Thymus (tissue), 11 donors: ENCODE measurements at regions not wholly inside any gene's neighbourhood (a gene's known extent, or its start where the extent isn't known, plus 50 kb on each side); places are given as distances from the start of the nearest gene placed in this dataset.

Source experiments
- DNase-seq, 9 donors: peaks; one replicate each; pipeline ENCODE4 v3.0.0-alpha.2; 2013; ENCODE audit warnings: low spot score in 9 of 9, low read depth in 6 of 9, missing footprints in 1 of 9
- H3K27ac ChIP-seq, 2 donors: one replicate each; pipeline ENCODE4 v1.5.1; 2013; ENCODE audit warnings: control low read depth in 1 of 2, low read depth in 1 of 2, low read length in 1 of 2, mild to moderate bottlenecking in 1 of 2, moderate library complexity in 1 of 2
- H3K27me3 ChIP-seq, 2 donors: one replicate each; pipeline ENCODE4 v1.5.1; 2013; ENCODE audit warnings: low read length in 1 of 2; ENCODE audit not compliant: control insufficient read depth in 2 of 2, insufficient read depth in 1 of 2
- H3K36me3 ChIP-seq, 2 donors: one replicate each; pipeline ENCODE4 v1.5.1; 2013; ENCODE audit warnings: low read length in 1 of 2, mild to moderate bottlenecking in 1 of 2, moderate library complexity in 1 of 2; ENCODE audit not compliant: control insufficient read depth in 2 of 2, insufficient read depth in 2 of 2
- H3K4me1 ChIP-seq, 2 donors: one replicate each; pipeline ENCODE4 v1.5.1; 2013; ENCODE audit warnings: low read length in 2 of 2; ENCODE audit not compliant: control insufficient read depth in 2 of 2, insufficient read depth in 2 of 2
- H3K4me3 ChIP-seq, 2 donors: one replicate each; pipeline ENCODE4 v1.5.1; 2013; ENCODE audit warnings: low read length in 2 of 2, control low read depth in 1 of 2, mild to moderate bottlenecking in 1 of 2
- H3K9me3 ChIP-seq, 2 donors: one replicate each; pipeline ENCODE4 v1.5.1; 2013; ENCODE audit warnings: low read length in 1 of 2, mild to moderate bottlenecking in 1 of 2; ENCODE audit not compliant: control insufficient read depth in 2 of 2, insufficient read depth in 1 of 2
- WGBS: extraction: QIAGEN DNeasy Blood & Tissue Kit; methylation state at CpG from one replicate; pipeline ENCODE4 v1.1.7; 2013; 5-methylcytosine and 5-hydroxymethylcytosine counted together
- donor health status: healthy.

- H3K27ac ChIP-seq, result no peak overlapping the region
- no peaks in the 10 kb centered on the region for H3K9me3 ChIP-seq
- H3K27me3 ChIP-seq, result no peaks in the 10 kb centered on the region
- H3K4me1 ChIP-seq, result no peaks in the 10 kb centered on the region
- no peak overlapping the region for H3K4me3 ChIP-seq
- no peak for DNase-seq
- H3K36me3 ChIP-seq, result no peaks in the 10 kb centered on the region
- WGBS, result 81% methylated on average over 10 of the region's 10 CpGs
Observed at GRCh38 chr10:121171825-121172787, 320.9 kb downstream of the WDR11 start.

GRCh38 chr10:121179006-121179405, 327.8 kb downstream of the WDR11 start:
- no peak overlapping the region for H3K27ac ChIP-seq
- no peak for DNase-seq
- 90% methylated on average over 1 of the region's 1 CpG for WGBS
- H3K36me3 ChIP-seq, result no peaks in the 10 kb centered on the region
- H3K27me3 ChIP-seq, result no peaks in the 10 kb centered on the region
- H3K4me1 ChIP-seq, result no peaks in the 10 kb centered on the region
- no peak overlapping the region for H3K4me3 ChIP-seq
- no peaks in the 10 kb centered on the region for H3K9me3 ChIP-seq

- Histone ChIP-seq H3K27ac (no peak overlapping the region), H3K9me3 (no peaks in the 10 kb centered on the region), H3K27me3 (no peaks in the 10 kb centered on the region), H3K4me1 (no peaks in the 10 kb centered on the region), H3K4me3 (no peak overlapping the region), H3K36me3 (no peaks in the 10 kb centered on the region)
- DNase-seq, result no peak
- 81% methylated on average over 2 of the region's 2 CpGs for WGBS
Observed at GRCh38 chr10:121182219-121182618, 331.1 kb downstream of the WDR11 start.

GRCh38 chr10:121183236-121183635, 332.1 kb downstream of the WDR11 start:
- 75% methylated on average over 4 of the region's 4 CpGs for WGBS
- H3K36me3 ChIP-seq, result no peaks in the 10 kb centered on the region
- H3K4me1 ChIP-seq, result no peaks in the 10 kb centered on the region
- no peak overlapping the region for H3K4me3 ChIP-seq
- no peaks in the 10 kb centered on the region for H3K27me3 ChIP-seq
- H3K9me3 ChIP-seq, result no peaks in the 10 kb centered on the region
- DNase-seq, result no peak
- H3K27ac ChIP-seq, result no peak overlapping the region

- no peaks in the 10 kb centered on the region for H3K9me3 ChIP-seq
- H3K36me3 ChIP-seq, result no peaks in the 10 kb centered on the region
- no peaks in the 10 kb centered on the region for H3K4me1 ChIP-seq
- no peak for DNase-seq
- WGBS, result 53% methylated on average over 1 of the region's 1 CpG
- H3K27me3 ChIP-seq, result no peaks in the 10 kb centered on the region
- no peak overlapping the region for H3K27ac ChIP-seq
- no peak overlapping the region for H3K4me3 ChIP-seq
Observed at GRCh38 chr10:121183707-121184106, 332.5 kb downstream of the WDR11 start.

GRCh38 chr10:121185816-121186455, 334.8 kb downstream of the WDR11 start:
- no peak for DNase-seq
- no peaks in the 10 kb centered on the region for H3K9me3 ChIP-seq
- no peak overlapping the region for H3K4me3 ChIP-seq
- no peaks in the 10 kb centered on the region for H3K36me3 ChIP-seq
- WGBS, result 92% methylated on average over 7 of the region's 7 CpGs
- H3K27ac ChIP-seq, result no peak overlapping the region
- H3K4me1 ChIP-seq, result no peaks in the 10 kb centered on the region
- no peaks in the 10 kb centered on the region for H3K27me3 ChIP-seq

- no peaks in the 10 kb centered on the region for H3K9me3 ChIP-seq
- no peaks in the 10 kb centered on the region for H3K36me3 ChIP-seq
- no peak overlapping the region for H3K27ac ChIP-seq
- H3K27me3 ChIP-seq, result no peaks in the 10 kb centered on the region
- H3K4me1 ChIP-seq, result no peaks in the 10 kb centered on the region
- no peak overlapping the region for H3K4me3 ChIP-seq
- DNase-seq, result no peak
Observed at GRCh38 chr10:121187391-121187790, 336.2 kb downstream of the WDR11 start.

- Histone ChIP-seq H3K4me1 (no peaks in the 10 kb centered on the region), H3K4me3 (no peak overlapping the region), H3K27me3 (no peaks in the 10 kb centered on the region), H3K27ac (no peak overlapping the region), H3K36me3 (no peaks in the 10 kb centered on the region), H3K9me3 (no peaks in the 10 kb centered on the region)
- DNase-seq, result no peak
- 58% methylated on average over 6 of the region's 6 CpGs for WGBS
Observed at GRCh38 chr10:121188005-121188404, 336.8 kb downstream of the WDR11 start.

- Histone ChIP-seq H3K4me1 (no peaks in the 10 kb centered on the region), H3K36me3 (no peaks in the 10 kb centered on the region), H3K4me3 (no peak overlapping the region), H3K27me3 (no peaks in the 10 kb centered on the region), H3K9me3 (no peaks in the 10 kb centered on the region), H3K27ac (no peak overlapping the region)
- 87% methylated on average over 7 of the region's 7 CpGs for WGBS
- no peak for DNase-seq
Observed at GRCh38 chr10:121189066-121189465, 337.9 kb downstream of the WDR11 start.
